CD4-positive, alpha-beta T cell (primary cell): ENCODE measurements at regions not wholly inside any gene's neighbourhood (a gene's known extent, or its start where the extent isn't known, plus 50 kb on each side); places are given as distances from the start of the nearest gene placed in this dataset.

Experiments
- ATAC-seq: fragments of 200-7000 bp; cut with Tn5 transposase; one replicate; pipeline ENCODE4 v1.10.0; 2022; ENCODE audit warnings: mild to moderate bottlenecking; ENCODE audit not compliant: poor library complexity
- CTCF ChIA-PET: fragments of 350-600 bp; sonication (Branson Sonifier 250); formaldehyde crosslinking; loops from one replicate; lab custom pipeline; 2021; ENCODE audit warnings: antibody characterized with exemption, inconsistent platforms; lab: Charles Lee
- POLR2A ChIA-PET: fragments of 350-600 bp; sonication (Branson Sonifier 250); formaldehyde crosslinking; loops from one replicate; lab custom pipeline; 2021; ENCODE audit warnings: antibody characterized with exemption, inconsistent platforms; lab: Charles Lee
- DNase-seq, 14 experiments: peaks; one replicate each; pipeline ENCODE4 v3.0.0-alpha.2; 2013 to 2020; ENCODE audit warnings: mixed read lengths in 2 of 14
- H3K27ac ChIP-seq, 2 donors: one replicate each; pipeline versions ENCODE4 v1.5.1 to v1.7.0; 2013; ENCODE audit warnings: low read length in 2 of 2, low read depth in 1 of 2, mild to moderate bottlenecking in 1 of 2
- H3K27me3 ChIP-seq, 2 experiments: 1 replicate in 1 of 2; 2 replicates in 1 of 2; pipeline versions ENCODE4 v1.6.1 to v1.7.0; 2013; ENCODE audit warnings: low read length in 2 of 2, control low read depth in 1 of 2, mild to moderate bottlenecking in 1 of 2, moderate library complexity in 1 of 2; ENCODE audit not compliant: insufficient read depth in 2 of 2, control insufficient read depth in 1 of 2
- H3K36me3 ChIP-seq: one replicate; pipeline ENCODE4 v1.6.1; 2013; ENCODE audit warnings: low read length, control low read depth; ENCODE audit not compliant: insufficient read depth
- H3K4me1 ChIP-seq: one replicate; pipeline ENCODE4 v1.6.1; 2013; ENCODE audit warnings: low read length, control low read depth; ENCODE audit not compliant: insufficient read depth
- H3K4me3 ChIP-seq: one replicate; pipeline ENCODE4 v1.5.1; 2013; ENCODE audit warnings: mild to moderate bottlenecking, low read length, moderate library complexity
- H3K9me3 ChIP-seq, 2 experiments: 1 replicate in 1 of 2; 2 replicates in 1 of 2; pipeline versions ENCODE4 v1.6.1 to v1.7.0; 2013; ENCODE audit warnings: low read length in 2 of 2, mild to moderate bottlenecking in 2 of 2, control low read depth in 1 of 2, moderate library complexity in 1 of 2; ENCODE audit not compliant: control insufficient read depth in 1 of 2, insufficient read depth in 1 of 2
- H3K27ac Mint-ChIP-seq: one replicate; pipeline ENCODE4 v1.8.0; 2020; ENCODE audit warnings: mixed read lengths
- H3K27me3 Mint-ChIP-seq: one replicate; pipeline ENCODE4 v1.8.0; 2021; ENCODE audit warnings: mixed read lengths
- H3K36me3 Mint-ChIP-seq: one replicate; pipeline ENCODE4 v1.8.0; 2021; ENCODE audit warnings: low read depth, mixed read lengths
- H3K4me1 Mint-ChIP-seq: one replicate; pipeline ENCODE4 v1.8.0; 2021; ENCODE audit warnings: low read depth, mixed read lengths
- H3K4me3 Mint-ChIP-seq: one replicate; pipeline ENCODE4 v1.8.0; 2020; ENCODE audit warnings: mild to moderate bottlenecking, mixed read lengths
- H3K9me3 Mint-ChIP-seq: one replicate; pipeline ENCODE4 v1.8.0; 2020; ENCODE audit warnings: mixed read lengths
- CTCF ChIP-seq: fragments of 200-600 bp; IDR thresholded peaks from one replicate; pipeline ENCODE4 v1.8.0; 2022; ENCODE audit warnings: antibody characterized with exemption, mild to moderate bottlenecking
- intact Hi-C, 2 experiments: fragments of 100-400 bp; cut with DNase I in 1 of 2; cut with micrococcal nuclease in 1 of 2; formaldehyde crosslinking; loops; one replicate each; pipeline versions ENCODE4 v1.15.1 to v1.9.0; 2023 to 2025; cut with DNase I, micrococcal nuclease

- TF ChIP-seq CTCF = no peak
- ChIA-PET CTCF (no interaction called here), POLR2A (no interaction called here)
- Mint-ChIP-seq H3K4me3 (no peak overlapping the region), H3K27me3 (no peaks in the 10 kb centered on the region), H3K4me1 (no peaks in the 10 kb centered on the region), H3K36me3 (no peaks in the 10 kb centered on the region), H3K9me3 (peaks cover 6% of the 10 kb centered on the region), H3K27ac (no peak overlapping the region)
- Histone ChIP-seq H3K36me3 (no peaks in the 10 kb centered on the region), H3K27me3 (no peaks in the 10 kb centered on the region), H3K27ac (no peak overlapping the region), H3K4me3 (no peak overlapping the region), H3K4me1 (no peaks in the 10 kb centered on the region), H3K9me3 (peaks cover 4 to 5% of the 10 kb centered on the region in 2 experiments)
- no peak for ATAC-seq
- intact Hi-C loops = no loop called here
- no peak for DNase-seq
Observed at GRCh38 chr5:114184006-114184405, 177.9 kb upstream of the KCNN2 start.

- H3K27me3 Mint-ChIP-seq = no peaks in the 10 kb centered on the region
- intact Hi-C loops = no loop called here
- no peak overlapping the region for H3K4me3 ChIP-seq
- ChIA-PET POLR2A (no interaction called here), CTCF (no interaction called here)
- no peak for TF ChIP-seq CTCF
- no peaks in the 10 kb centered on the region for H3K4me1 ChIP-seq
- H3K4me3 Mint-ChIP-seq = no peak overlapping the region
- DNase-seq (no peak), ATAC-seq (no peak)
- no peak overlapping the region for H3K27ac ChIP-seq
- no peaks in the 10 kb centered on the region for H3K36me3 Mint-ChIP-seq
- no peaks in the 10 kb centered on the region for H3K4me1 Mint-ChIP-seq
- no peaks in the 10 kb centered on the region for H3K27me3 ChIP-seq
- H3K36me3 ChIP-seq = no peaks in the 10 kb centered on the region
- peaks cover 7% of the 10 kb centered on the region for H3K9me3 Mint-ChIP-seq
- H3K9me3 ChIP-seq = peaks cover 4 to 5% of the 10 kb centered on the region in 2 experiments
- no peak overlapping the region for H3K27ac Mint-ChIP-seq
Observed at GRCh38 chr5:114185274-114185673, 176.6 kb upstream of the KCNN2 start.

- Mint-ChIP-seq H3K4me3 (no peak overlapping the region), H3K9me3 (peaks cover 7% of the 10 kb centered on the region), H3K27ac (no peak overlapping the region), H3K4me1 (no peaks in the 10 kb centered on the region), H3K36me3 (no peaks in the 10 kb centered on the region), H3K27me3 (no peaks in the 10 kb centered on the region)
- ATAC-seq = no peak
- Histone ChIP-seq H3K4me3 (no peak overlapping the region), H3K36me3 (no peaks in the 10 kb centered on the region), H3K9me3 (peaks cover 0 to 5% of the 10 kb centered on the region in 2 experiments), H3K4me1 (no peaks in the 10 kb centered on the region), H3K27me3 (no peaks in the 10 kb centered on the region), H3K27ac (no peak overlapping the region)
- CTCF ChIA-PET = no interaction called here
- intact Hi-C loops = no loop called here
- TF ChIP-seq CTCF = no peak
- no peak for DNase-seq
- POLR2A ChIA-PET = no interaction called here
Observed at GRCh38 chr5:114191441-114191840, 170.4 kb upstream of the KCNN2 start.
